PC-9 (cell line): ENCODE measurements at regions not wholly inside any gene's neighbourhood (a gene's known extent, or its start where the extent isn't known, plus 50 kb on each side); places are given as distances from the start of the nearest gene placed in this dataset.

Experiments used
- BruUV-seq: library from RNA; stranded (reverse); fragments of 400-500 nt; replicated peaks from 2 replicates; lab custom pipeline; 2021; lab: Mats Ljungman, UMichigan
- CTCF ChIA-PET: fragments of 300-600 bp; sonication (Branson Sonifier 250); formaldehyde crosslinking; loops from one replicate; lab custom pipeline; 2022; ENCODE audit warnings: antibody characterized with exemption; lab: Charles Lee
- POLR2A ChIA-PET: fragments of 300-600 bp; sonication (Branson Sonifier 250); formaldehyde crosslinking; loops from one replicate; lab custom pipeline; 2022; ENCODE audit warnings: antibody characterized with exemption; ENCODE audit not compliant: unreplicated experiment; lab: Charles Lee
- DNase-seq, 2 experiments: peaks; one replicate each; pipeline versions ENCODE4 v3.0.0 to v3.0.0-alpha.2; 2015 to 2022; ENCODE audit warnings: mixed read lengths in 1 of 2
- H2AFZ ChIP-seq: fragments of 200-600 bp; sonication (generic); 2 replicates; pipeline ENCODE4 v1.8.1; 2017; ENCODE audit warnings: antibody characterized with exemption
- H3F3A ChIP-seq: fragments of 200-600 bp; sonication (generic); 2 replicates; pipeline ENCODE4 v1.8.1; 2017; ENCODE audit warnings: antibody characterized with exemption, mild to moderate bottlenecking, low read depth; ENCODE audit not compliant: insufficient read depth
- H3K27ac ChIP-seq: fragments of 200-600 bp; sonication (generic); 2 replicates; pipeline ENCODE4 v1.6.1; 2016; ENCODE audit warnings: mixed run types
- H3K27me3 ChIP-seq: fragments of 200-600 bp; sonication (generic); 2 replicates; pipeline ENCODE4 v1.6.1; 2016; ENCODE audit warnings: low read depth, mixed run types; ENCODE audit not compliant: insufficient read depth
- H3K36me3 ChIP-seq: fragments of 200-600 bp; sonication (generic); 2 replicates; pipeline ENCODE4 v1.6.1; 2016; ENCODE audit warnings: low read depth, mixed run types
- H3K4me1 ChIP-seq: fragments of 200-600 bp; sonication (generic); replicated peaks from 2 replicates; pipeline ENCODE4 v1.6.1; 2016; ENCODE audit warnings: mixed run types; ENCODE audit not compliant: insufficient read depth
- H3K4me2 ChIP-seq: fragments of 200-600 bp; sonication (generic); 2 replicates; pipeline ENCODE4 v1.6.1; 2017; ENCODE audit warnings: mixed run types
- H3K4me3 ChIP-seq: fragments of 200-600 bp; sonication (generic); 2 replicates; pipeline ENCODE4 v1.6.1; 2016; ENCODE audit warnings: mixed run types
- H3K79me2 ChIP-seq: fragments of 200-600 bp; sonication (generic); 2 replicates; pipeline ENCODE4 v1.6.1; 2017; ENCODE audit warnings: low read depth, mixed run types
- H3K9me2 ChIP-seq: fragments of 200-600 bp; sonication (generic); 2 replicates; pipeline ENCODE4 v1.8.1; 2017; ENCODE audit warnings: mild to moderate bottlenecking; ENCODE audit not compliant: insufficient read depth
- H3K9me3 ChIP-seq: fragments of 200-600 bp; sonication (generic); 2 replicates; pipeline ENCODE4 v1.8.1; 2016; ENCODE audit warnings: low read depth; ENCODE audit not compliant: insufficient read depth
- H4K20me1 ChIP-seq: fragments of 200-600 bp; sonication (generic); 2 replicates; pipeline ENCODE4 v1.8.1; 2017; ENCODE audit not compliant: insufficient read depth
- CTCF ChIP-seq: fragments of 200-600 bp; sonication (generic); conservative IDR thresholded peaks from 2 replicates; pipeline ENCODE4 v1.6.1; 2017; ENCODE audit warnings: mixed run types, antibody characterized with exemption, mild to moderate bottlenecking, moderate library complexity
- EZH2 ChIP-seq: fragments of 200-600 bp; sonication (generic); IDR thresholded peaks from 2 replicates; pipeline ENCODE4 v1.8.0; 2017; ENCODE audit warnings: antibody characterized with exemption, low read depth
- intact Hi-C: fragments of 100-400 bp; cut with micrococcal nuclease; formaldehyde crosslinking; loops from one replicate; pipeline ENCODE4 v1.10.0; 2022; ENCODE audit not compliant: unreplicated experiment

GRCh38 chr1:99445486-99445885 lies 181.2 kb downstream of the PLPPR4 start:
- intact Hi-C loops, result no loop called here
- Histone ChIP-seq H3K79me2 (no peaks in the 10 kb centered on the region), H2AFZ (no peak overlapping the region; the same call in 1 of the 2 replicates), H4K20me1 (no peaks in the 10 kb centered on the region), H3K27me3 (no peaks in the 10 kb centered on the region), H3K36me3 (no peaks in the 10 kb centered on the region), H3K4me1 (no peaks in the 10 kb centered on the region), H3K9me2 (no peaks in the 10 kb centered on the region), H3K4me2 (no peak overlapping the region), H3K9me3 (no peaks in the 10 kb centered on the region), H3K27ac (no peak overlapping the region), H3K4me3 (no peak overlapping the region), H3F3A (no peaks in the 10 kb centered on the region)
- no TSS peak for BruUV-seq
- TF ChIP-seq CTCF (no peak), EZH2 (no peak)
- ChIA-PET CTCF (no interaction called here), POLR2A (no interaction called here)
- no peak for DNase-seq

- intact Hi-C loops, result no loop called here
- POLR2A ChIA-PET, result no interaction called here
- H3K9me3 ChIP-seq, result no peaks in the 10 kb centered on the region
These were observed 183.4 kb downstream of the PLPPR4 start for GRCh38 chr1:99447721-99448120.

GRCh38 chr1:99455760-99456159 lies 190.2 kb upstream of the PALMD start:
- no TSS peak for BruUV-seq
- H3K9me3 ChIP-seq, result no peaks in the 10 kb centered on the region
- intact Hi-C loops, result no loop called here
- ChIA-PET POLR2A (no interaction called here), CTCF (no interaction called here)
- H3K36me3 ChIP-seq, result no peaks in the 10 kb centered on the region
- TF ChIP-seq EZH2 (no peak), CTCF (no peak)
- no peaks in the 10 kb centered on the region for H3K79me2 ChIP-seq
- H3F3A ChIP-seq, result no peaks in the 10 kb centered on the region; the same call in 1 of the 2 replicates
- no peak overlapping the region for H3K4me3 ChIP-seq
- H2AFZ ChIP-seq, result no peak overlapping the region
- no peak overlapping the region for H3K27ac ChIP-seq
- H3K9me2 ChIP-seq, result no peaks in the 10 kb centered on the region
- H3K4me1 ChIP-seq, result peaks cover 11% of the 10 kb centered on the region
- no peaks in the 10 kb centered on the region for H4K20me1 ChIP-seq
- no peaks in the 10 kb centered on the region for H3K27me3 ChIP-seq
- DNase-seq, result no peak
- H3K4me2 ChIP-seq, result no peak overlapping the region

More at GRCh38 chr1:99447721-99448120, 183.4 kb downstream of the PLPPR4 start:
- Histone ChIP-seq H3K4me3 (no peak overlapping the region), H3K79me2 (no peaks in the 10 kb centered on the region), H3F3A (no peaks in the 10 kb centered on the region), H3K9me2 (no peaks in the 10 kb centered on the region), H3K27ac (no peak overlapping the region), H3K4me1 (no peaks in the 10 kb centered on the region), H3K4me2 (no peak overlapping the region), H3K36me3 (no peaks in the 10 kb centered on the region), H2AFZ (no peak overlapping the region), H4K20me1 (no peaks in the 10 kb centered on the region), H3K27me3 (no peaks in the 10 kb centered on the region)
- no peak for DNase-seq
- no peak for TF ChIP-seq EZH2
- TF ChIP-seq CTCF, result no peak
- no TSS peak for BruUV-seq
- CTCF ChIA-PET, result no interaction called here
